MM.1S (cell line): ENCODE measurements at regions not wholly inside any gene's neighbourhood (a gene's known extent, or its start where the extent isn't known, plus 50 kb on each side); places are given as distances from the start of the nearest gene placed in this dataset.

Experiments used
- DNase-seq: peaks from one replicate; pipeline ENCODE4 v3.0.0-alpha.2; 2015
- H2AFZ ChIP-seq: fragments of 300-600 bp; sonication (generic); 2 replicates; pipeline ENCODE4 v1.6.0; 2016; ENCODE audit warnings: antibody characterized with exemption, low read length
- H3F3A ChIP-seq: fragments of 300-600 bp; sonication (generic); 2 replicates; pipeline ENCODE4 v1.6.1; 2016; ENCODE audit warnings: mild to moderate bottlenecking, antibody characterized with exemption, low read length, moderate library complexity, mixed read lengths; ENCODE audit not compliant: insufficient read depth
- H3K27ac ChIP-seq: fragments of 300-600 bp; sonication (generic); 2 replicates; pipeline ENCODE4 v1.5.1; 2016; ENCODE audit warnings: mild to moderate bottlenecking, low read length
- H3K27me3 ChIP-seq: fragments of 300-600 bp; sonication (generic); replicated peaks from 2 replicates; pipeline ENCODE4 v1.6.0; 2016; ENCODE audit warnings: low read length; ENCODE audit not compliant: insufficient read depth
- H3K36me3 ChIP-seq: fragments of 300-600 bp; sonication (generic); replicated peaks from 2 replicates; pipeline ENCODE4 v1.6.1; 2016; ENCODE audit warnings: mild to moderate bottlenecking, low read length, mixed read lengths; ENCODE audit not compliant: insufficient read depth
- H3K4me1 ChIP-seq: fragments of 300-600 bp; sonication (generic); 2 replicates; pipeline ENCODE4 v1.6.1; 2016; ENCODE audit warnings: low read length, mixed read lengths
- H3K4me2 ChIP-seq: fragments of 300-600 bp; sonication (generic); 2 replicates; pipeline ENCODE4 v1.6.0; 2016; ENCODE audit warnings: low read depth, low read length
- H3K4me3 ChIP-seq: fragments of 300-600 bp; sonication (generic); 2 replicates; pipeline ENCODE4 v1.5.1; 2016; ENCODE audit warnings: low read length, mixed read lengths
- H3K79me2 ChIP-seq: fragments of 300-600 bp; sonication (generic); 2 replicates; pipeline ENCODE4 v1.6.1; 2016; ENCODE audit warnings: mixed run types, low read length, mixed read lengths
- H3K9ac ChIP-seq: fragments of 300-600 bp; sonication (generic); 2 replicates; pipeline ENCODE4 v1.6.1; 2016; ENCODE audit warnings: low read length, mixed read lengths
- H3K9me2 ChIP-seq: fragments of 300-600 bp; sonication (generic); replicated peaks from 2 replicates; pipeline ENCODE4 v1.6.1; 2016; ENCODE audit warnings: mild to moderate bottlenecking, low read length, mixed read lengths; ENCODE audit not compliant: insufficient read depth
- H3K9me3 ChIP-seq: fragments of 300-600 bp; sonication (generic); replicated peaks from 2 replicates; pipeline ENCODE4 v1.6.1; 2016; ENCODE audit warnings: mild to moderate bottlenecking, low read length, mixed read lengths; ENCODE audit not compliant: insufficient read depth
- H4K20me1 ChIP-seq: fragments of 300-600 bp; sonication (generic); 2 replicates; pipeline ENCODE4 v1.6.1; 2016; ENCODE audit warnings: mild to moderate bottlenecking, low read length, moderate library complexity, mixed read lengths; ENCODE audit not compliant: insufficient read depth
- CTCF ChIP-seq: fragments of 300-600 bp; sonication (generic); IDR thresholded peaks from 2 replicates; pipeline ENCODE4 v1.5.1; 2016; ENCODE audit warnings: antibody characterized with exemption, low read length, mixed read lengths
- EZH2 ChIP-seq: fragments of 300-600 bp; sonication (generic); optimal IDR thresholded peaks from 2 replicates; pipeline ENCODE3; 2017; ENCODE audit warnings: low read depth, mild to moderate bottlenecking, antibody characterized with exemption, low read length, mixed read lengths
- EZH2phosphoT487 ChIP-seq: fragments of 300-600 bp; sonication (generic); IDR thresholded peaks from 2 replicates; pipeline ENCODE4 v1.6.1; 2018; ENCODE audit warnings: antibody characterized with exemption, low read length

GRCh38 chr2:156215656-156216055 is 116.9 kb downstream of the NR4A2 start:
- Histone ChIP-seq H2AFZ (no peak overlapping the region), H3K27me3 (no peaks in the 10 kb centered on the region), H3K4me3 (no peak overlapping the region), H4K20me1 (no peaks in the 10 kb centered on the region), H3K9ac (no peak overlapping the region), H3K9me3 (no peaks in the 10 kb centered on the region), H3F3A (no peaks in the 10 kb centered on the region), H3K27ac (no peak overlapping the region), H3K9me2 (no peaks in the 10 kb centered on the region), H3K4me1 (no peaks in the 10 kb centered on the region), H3K4me2 (no peak overlapping the region), H3K79me2 (no peaks in the 10 kb centered on the region), H3K36me3 (no peaks in the 10 kb centered on the region)
- no peak for DNase-seq
- TF ChIP-seq CTCF (no peak), EZH2 (no peak), EZH2phosphoT487 (no peak)

GRCh38 chr2:156211318-156211717 is 121.2 kb downstream of the NR4A2 start:
- Histone ChIP-seq H3K9ac (no peak overlapping the region), H3K4me1 (no peaks in the 10 kb centered on the region), H3F3A (no peaks in the 10 kb centered on the region), H3K79me2 (no peaks in the 10 kb centered on the region), H3K27ac (no peak overlapping the region), H3K36me3 (no peaks in the 10 kb centered on the region), H3K4me3 (no peak overlapping the region), H3K27me3 (no peaks in the 10 kb centered on the region), H3K9me2 (no peaks in the 10 kb centered on the region), H4K20me1 (no peaks in the 10 kb centered on the region), H3K9me3 (no peaks in the 10 kb centered on the region), H3K4me2 (no peak overlapping the region), H2AFZ (no peak overlapping the region)
- TF ChIP-seq CTCF, result no peak
- no peak for TF ChIP-seq EZH2phosphoT487
- no peak for TF ChIP-seq EZH2
- DNase-seq, result no peak

DNA sequence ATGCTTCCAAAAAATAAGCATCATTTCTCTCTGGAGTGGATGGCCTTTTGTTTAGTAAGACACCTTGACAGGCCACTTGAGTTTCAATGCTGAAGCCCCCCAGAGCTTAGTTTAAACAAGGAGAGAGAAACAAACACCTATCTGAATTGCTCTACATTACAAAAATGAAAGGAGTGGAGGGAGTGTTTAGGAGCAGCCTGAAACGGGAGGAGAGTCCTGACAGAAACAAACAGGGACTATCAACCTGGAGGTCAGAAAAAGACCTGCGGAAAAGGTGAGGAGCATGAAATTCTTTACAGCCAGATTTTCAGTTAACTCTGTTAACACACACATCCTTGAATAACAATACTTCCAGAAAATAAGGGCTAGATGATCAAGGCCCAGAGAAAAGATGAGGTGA is 126.2 kb downstream of the NR4A2 start:
- Histone ChIP-seq H3K36me3 (no peaks in the 10 kb centered on the region), H3K27ac (no peak overlapping the region), H3K9me3 (no peaks in the 10 kb centered on the region), H3K79me2 (no peaks in the 10 kb centered on the region), H3K4me3 (no peak overlapping the region), H3K9me2 (no peaks in the 10 kb centered on the region), H3K4me2 (no peak overlapping the region), H4K20me1 (no peaks in the 10 kb centered on the region), H3K4me1 (no peaks in the 10 kb centered on the region), H3K27me3 (no peaks in the 10 kb centered on the region), H2AFZ (no peak overlapping the region), H3K9ac (no peak overlapping the region), H3F3A (no peaks in the 10 kb centered on the region)
- no peak for TF ChIP-seq EZH2phosphoT487
- TF ChIP-seq CTCF, result no peak
- TF ChIP-seq EZH2, result no peak
- DNase-seq, result no peak

DNA sequence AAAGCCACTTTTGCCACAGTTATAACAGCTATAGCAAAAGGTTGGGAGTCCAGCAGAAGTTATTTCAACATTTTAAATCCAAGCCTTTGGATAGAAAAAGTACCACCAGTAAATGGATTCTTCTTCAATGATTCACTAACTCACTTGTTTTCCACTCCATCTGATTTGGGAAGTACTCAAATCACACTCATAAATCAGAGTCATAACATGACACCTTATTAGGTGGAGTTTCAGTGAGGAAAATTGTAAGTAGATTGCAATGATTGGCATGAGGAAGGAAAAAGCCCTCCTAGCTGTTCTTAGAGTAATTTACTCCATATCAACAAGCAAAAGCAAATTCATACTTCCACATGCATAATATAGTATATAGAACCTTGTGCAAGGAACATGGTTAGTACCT is 132.9 kb downstream of the NR4A2 start:
- H2AFZ ChIP-seq, result no peak overlapping the region
- H3K4me2 ChIP-seq, result no peak overlapping the region
- H3K4me1 ChIP-seq, result no peaks in the 10 kb centered on the region
- DNase-seq, result no peak
- H3K27me3 ChIP-seq, result no peaks in the 10 kb centered on the region
- H3K79me2 ChIP-seq, result no peaks in the 10 kb centered on the region
- H3K9ac ChIP-seq, result no peak overlapping the region
- H3K9me3 ChIP-seq, result no peaks in the 10 kb centered on the region
- no peaks in the 10 kb centered on the region for H3K36me3 ChIP-seq
- H4K20me1 ChIP-seq, result no peaks in the 10 kb centered on the region
- no peaks in the 10 kb centered on the region for H3F3A ChIP-seq
- H3K9me2 ChIP-seq, result no peaks in the 10 kb centered on the region
- H3K4me3 ChIP-seq, result no peak overlapping the region
- H3K27ac ChIP-seq, result no peak overlapping the region
- TF ChIP-seq EZH2 (no peak), EZH2phosphoT487 (no peak), CTCF (no peak)
